ENCODE measurements at regions not wholly inside any gene's neighbourhood (a gene's known extent, or its start where the extent isn't known, plus 50 kb on each side); places are given as distances from the start of the nearest gene placed in this dataset.

- TF ChIP-seq CTCF (IDR thresholded peaks at IDR 0.05) (no peak), EZH2 (IDR thresholded peaks at IDR 0.05) (no peak), EZH2phosphoT487 (IDR thresholded peaks at IDR 0.05) (no peak)
Observed at GRCh38 chr10:128817636-128818035, 649.4 kb upstream of the MGMT start.
